NB4 (cell line): ENCODE measurements at regions not wholly inside any gene's neighbourhood (a gene's known extent, or its start where the extent isn't known, plus 50 kb on each side); places are given as distances from the start of the nearest gene placed in this dataset.

Experiments used
- DNase-seq: peaks from one replicate; pipeline ENCODE4 v3.0.0; 2010; ENCODE audit warnings: low read depth
- H3K4me3 ChIP-seq: one replicate; pipeline ENCODE4 v1.5.1; 2011; ENCODE audit warnings: mild to moderate bottlenecking, low read depth, low read length, moderate library complexity
- CTCF ChIP-seq: IDR thresholded peaks from one replicate; pipeline ENCODE4 v1.5.1; 2012; ENCODE audit warnings: low read depth, low read length
- MYC ChIP-seq: IDR thresholded peaks from 2 replicates; pipeline ENCODE4 v1.6.1; 2011; ENCODE audit warnings: low read depth, low read length
- POLR2A ChIP-seq: IDR thresholded peaks from 2 replicates; pipeline ENCODE4 v1.6.1; 2011; ENCODE audit warnings: mild to moderate bottlenecking; ENCODE audit not compliant: insufficient read length; ENCODE audit errors: extremely low read depth
- TF ChIP-seq, protein P1 (sequence below): IDR thresholded peaks from 2 replicates; pipeline ENCODE4 v1.6.1; 2011; ENCODE audit warnings: low read depth, low read length

DNA sequence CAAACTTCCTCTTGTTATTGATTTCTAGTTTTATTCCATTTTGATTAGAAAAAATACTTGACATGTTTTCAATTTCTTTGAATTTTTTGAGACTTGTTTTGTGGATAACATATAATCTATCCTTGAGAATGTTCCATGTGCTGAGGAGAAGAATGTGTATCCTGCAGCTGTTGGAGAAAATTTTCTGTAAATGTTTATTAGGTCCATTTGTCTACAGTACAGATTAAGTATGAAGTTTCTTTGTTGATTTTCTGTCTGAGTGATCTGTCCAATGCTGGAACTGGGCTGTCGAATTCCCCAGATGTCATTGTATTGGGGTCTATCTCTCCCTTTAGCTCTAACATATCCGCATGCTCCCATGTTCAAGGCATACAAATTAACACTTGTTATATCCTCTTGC lies 251.2 kb downstream of the CSNK1G3 start:
- DNase-seq, result no peak
- TF ChIP-seq POLR2A (no peak), CTCF (no peak), MYC (no peak)
- TF ChIP-seq, protein P1, sequence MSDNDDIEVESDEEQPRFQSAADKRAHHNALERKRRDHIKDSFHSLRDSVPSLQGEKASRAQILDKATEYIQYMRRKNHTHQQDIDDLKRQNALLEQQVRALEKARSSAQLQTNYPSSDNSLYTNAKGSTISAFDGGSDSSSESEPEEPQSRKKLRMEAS, result no peak
- no peak overlapping the region for H3K4me3 ChIP-seq

DNA sequence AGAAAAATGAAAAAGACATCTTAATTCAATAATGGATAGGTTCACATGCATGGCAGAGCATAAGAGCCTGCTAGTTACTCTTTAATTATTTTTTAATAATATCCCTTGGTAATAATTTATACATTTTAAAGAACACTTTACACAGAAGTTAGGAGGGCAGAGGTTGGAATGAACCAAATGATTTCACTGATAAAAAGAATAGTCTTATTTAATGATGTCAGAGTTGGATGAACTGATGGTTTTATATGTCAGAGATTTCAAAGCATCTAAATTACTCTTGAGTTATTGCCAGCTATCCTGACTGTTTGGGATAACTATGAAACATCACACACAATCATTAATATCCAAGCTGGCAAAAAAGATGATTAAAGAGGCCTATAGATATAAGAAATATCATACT lies 244.8 kb downstream of the CSNK1G3 start:
- H3K4me3 ChIP-seq, result no peak overlapping the region
- no peak for TF ChIP-seq POLR2A
- no peak for TF ChIP-seq CTCF
- TF ChIP-seq MYC, result no peak
- TF ChIP-seq, protein P1, result no peak
- no peak for DNase-seq

- TF ChIP-seq CTCF, result no peak
- TF ChIP-seq, protein P1, result no peak
- no peak for TF ChIP-seq MYC
- TF ChIP-seq POLR2A, result no peak
Observed at GRCh38 chr5:123756318-123756665, 244.3 kb downstream of the CSNK1G3 start.

DNA sequence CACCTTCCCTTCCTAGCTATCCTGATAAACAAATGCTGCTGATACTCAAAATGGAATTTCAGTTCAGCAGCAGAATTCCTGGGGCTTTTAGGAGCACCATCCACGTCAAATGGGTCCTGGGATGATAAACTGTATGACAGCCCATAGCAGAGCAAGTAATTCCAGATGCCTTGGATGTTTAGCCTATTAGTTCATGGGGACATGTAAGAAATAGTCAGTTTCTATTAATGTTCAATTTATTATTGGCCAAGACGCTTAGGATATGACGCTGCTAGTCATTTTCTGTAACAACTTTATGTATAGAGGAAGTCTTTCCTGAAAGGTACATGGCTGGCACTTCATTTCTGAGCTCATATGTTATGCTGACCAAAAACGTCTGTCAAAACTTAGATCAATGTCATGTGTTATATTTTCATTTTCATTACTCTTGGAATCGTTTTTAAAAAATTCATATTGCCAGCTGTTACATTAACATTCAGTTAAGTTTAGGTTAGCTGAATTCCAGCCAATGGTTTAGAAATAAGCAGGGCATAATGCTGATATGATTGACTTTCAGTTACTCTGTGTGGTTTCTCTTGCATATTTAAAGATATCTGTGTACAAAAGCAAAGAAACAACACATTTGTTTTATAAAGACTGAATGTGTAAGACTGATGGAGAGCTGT lies 243.8 kb downstream of the CSNK1G3 start:
- TF ChIP-seq CTCF (no peak), POLR2A (no peak), MYC (no peak)
- TF ChIP-seq, protein P1, result no peak
- no peak for DNase-seq
- H3K4me3 ChIP-seq, result no peak overlapping the region

More at GRCh38 chr5:123756318-123756665, 244.3 kb downstream of the CSNK1G3 start:
- H3K4me3 ChIP-seq, result no peak overlapping the region
- DNase-seq, result no peak

- TF ChIP-seq POLR2A, result no peak
- TF ChIP-seq CTCF, result no peak
- TF ChIP-seq, protein P1, result no peak
- no peak for TF ChIP-seq MYC
- DNase-seq, result no peak
Observed at GRCh38 chr5:123754908-123755307, 242.9 kb downstream of the CSNK1G3 start.

More at GRCh38 chr5:123754908-123755307, 242.9 kb downstream of the CSNK1G3 start:
- no peak overlapping the region for H3K4me3 ChIP-seq
